ENCODE measurements at regions not wholly inside any gene's neighbourhood (a gene's known extent, or its start where the extent isn't known, plus 50 kb on each side); places are given as distances from the start of the nearest gene placed in this dataset.

DNA sequence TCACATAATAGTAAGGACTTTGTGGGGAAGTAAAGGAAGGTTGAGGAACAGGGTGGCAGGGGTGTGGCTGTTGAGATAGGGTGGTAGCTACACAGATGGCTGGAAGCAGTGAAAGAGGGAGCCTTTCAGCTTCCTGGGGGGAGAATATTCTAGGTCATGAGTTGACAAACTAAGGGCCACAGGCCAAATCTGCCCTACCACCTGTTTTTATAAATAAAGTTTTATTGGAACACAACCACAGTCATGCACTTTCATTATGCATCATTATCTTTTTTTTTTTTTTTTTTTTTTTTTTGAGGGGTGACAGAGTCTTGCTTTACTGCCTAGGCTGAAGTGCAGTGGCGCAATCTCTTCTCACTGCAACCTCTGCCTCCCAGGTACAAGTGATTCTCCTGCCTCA is 243.1 kb downstream of the NFATC2 start:
- Histone ChIP-seq H3K27ac (no peak overlapping the region), H3K27me3 (peaks cover 0 to 1% (median 0%) of the 10 kb centered on the region in 7 donors), H3K4me1 (no peaks in the 10 kb centered on the region), H3K9me3 (peaks cover 0 to 25% (median 6%) of the 10 kb centered on the region in 11 donors), H3K36me3 (no peaks in the 10 kb centered on the region), H3K4me3 (no peak overlapping the region)
- DNase-seq (no peak), ATAC-seq (no peak)
- WGBS, 2 donors, result 94 to 100% methylated on average over 1 of the region's 1 CpG
- TF ChIP-seq CTCF (IDR thresholded peaks at IDR 0.05), result no peak
- intact Hi-C loops (cut with DNase I), result no loop called here

- Histone ChIP-seq H3K9me3 (peaks cover 0 to 16% (median 4%) of the 10 kb centered on the region in 11 donors), H3K27ac (no peak overlapping the region), H3K27me3 (peaks cover 0 to 2% (median 0%) of the 10 kb centered on the region in 7 donors), H3K4me3 (no peak overlapping the region), H3K36me3 (no peaks in the 10 kb centered on the region), H3K4me1 (no peaks in the 10 kb centered on the region)
- TF ChIP-seq CTCF (IDR thresholded peaks at IDR 0.05), result no peak
- intact Hi-C loops (cut with DNase I), result no loop called here
- DNase-seq, result no peak
- no peak for ATAC-seq
- WGBS, 2 donors, result 69 to 74% methylated on average over 9 of the region's 9 CpGs
These were observed 244.3 kb downstream of the NFATC2 start for GRCh38 chr20:51298141-51298749.

DNA sequence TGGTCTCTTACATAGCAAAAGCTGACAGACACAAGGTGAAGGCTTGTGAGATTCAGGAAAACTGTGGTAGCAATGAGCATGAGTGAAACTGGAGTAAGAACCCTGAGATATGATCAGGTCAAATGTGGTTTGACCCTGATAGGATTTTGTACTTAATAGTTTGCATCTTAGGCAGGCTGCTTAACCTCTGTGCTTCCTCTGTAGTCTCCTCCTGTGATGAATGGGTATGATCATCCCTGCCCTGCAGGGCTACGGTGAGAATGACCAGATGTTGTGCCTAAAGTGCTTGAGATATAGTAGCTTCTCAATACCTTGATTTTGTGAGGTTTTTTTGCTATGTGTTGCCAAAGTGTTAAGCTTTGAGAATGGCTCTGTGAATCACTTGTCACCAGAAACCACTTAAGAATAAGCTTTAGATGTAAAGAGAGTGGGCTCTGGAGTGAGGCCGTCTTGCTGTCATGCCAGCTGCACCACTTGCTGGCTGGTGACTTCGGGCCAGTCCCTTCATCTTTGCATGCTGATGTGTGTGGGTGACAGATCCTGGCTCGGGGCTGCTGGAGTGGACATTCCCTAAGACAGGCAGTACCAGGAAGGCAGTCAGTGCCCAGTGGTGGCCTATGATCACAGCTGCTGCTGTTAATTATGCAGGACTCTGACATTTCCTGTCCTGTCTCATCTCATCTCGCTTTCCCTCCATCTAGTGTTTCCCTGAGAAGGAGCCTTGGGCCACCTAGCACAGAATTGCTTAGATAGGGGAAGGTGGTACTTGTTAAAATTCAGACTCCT is 254.7 kb downstream of the NFATC2 start:
- ATAC-seq (no peak), DNase-seq (no peak)
- WGBS, 2 donors, result 57 to 61% methylated on average over 5 of the region's 5 CpGs
- Histone ChIP-seq H3K27me3 (peaks cover 0 to 26% (median 4%) of the 10 kb centered on the region in 7 donors), H3K36me3 (no peaks in the 10 kb centered on the region), H3K4me1 (no peaks in the 10 kb centered on the region), H3K9me3 (peaks cover 0 to 16% (median 0%) of the 10 kb centered on the region in 11 donors), H3K27ac (no peak overlapping the region), H3K4me3 (no peak overlapping the region)
- intact Hi-C loops (cut with DNase I), result no loop called here
- no peak for TF ChIP-seq CTCF (IDR thresholded peaks at IDR 0.05)

- H3K4me1 ChIP-seq, result no peaks in the 10 kb centered on the region
- no peak overlapping the region for H3K4me3 ChIP-seq
- peaks cover 0 to 16% (median 0%) of the 10 kb centered on the region in 11 donors for H3K9me3 ChIP-seq
- ATAC-seq (no peak), DNase-seq (no peak)
- intact Hi-C loops (cut with DNase I), result no loop called here
- H3K36me3 ChIP-seq, result no peaks in the 10 kb centered on the region
- 22 to 29% methylated on average over 1 of the region's 1 CpG for WGBS, 2 donors
- H3K27ac ChIP-seq, result no peak overlapping the region
- peaks cover 0 to 26% (median 4%) of the 10 kb centered on the region in 7 donors for H3K27me3 ChIP-seq
- no peak for TF ChIP-seq CTCF (IDR thresholded peaks at IDR 0.05)
These were observed 255.8 kb downstream of the NFATC2 start for GRCh38 chr20:51286758-51287157.

Data from heart right ventricle (tissue), 16 donors.